ENCODE measurements at regions not wholly inside any gene's neighbourhood (a gene's known extent, or its start where the extent isn't known, plus 50 kb on each side); places are given as distances from the start of the nearest gene placed in this dataset.

GRCh38 chr9:2363138-2363745 is 258.3 kb upstream of the VLDLR start:
- CTCF ChIA-PET = interaction anchor here (0.9 kb wide), 1 partner anchor 43 kb away, joined by 10 read pairs; no protein-coding TSS in a partner anchor

GRCh38 chr9:2363781-2364180 is 257.8 kb upstream of the VLDLR start:
- no peaks in the 10 kb centered on the region for H3K36me3 ChIP-seq (ENCODE audit: control insufficient read depth in 2 of 2, insufficient read depth in 1 of 2, low read length in 2 of 2)
- H3K9me3 ChIP-seq (ENCODE audit: control insufficient read depth, insufficient read depth, low read depth, low read length) = no peaks in the 10 kb centered on the region
- H3K4me3 ChIP-seq (ENCODE audit: low read depth, low read length) = no peak overlapping the region
- no peak overlapping the region for H3K27ac ChIP-seq (ENCODE audit: extremely low read depth, low read depth, low read length)
- CTCF ChIA-PET = no interaction called here
- POLR2A ChIA-PET = no interaction called here
- TF ChIP-seq AEBP2 (tag by site-specific recombination; IDR thresholded peaks at IDR 0.05; ENCODE audit: borderline replicate concordance) (no peak), ZSCAN5A (tag by site-specific recombination; IDR thresholded peaks at IDR 0.05) (no peak), ZNF600 (tag by site-specific recombination; IDR thresholded peaks at IDR 0.05) (no peak), ZNF513 (tag by site-specific recombination; IDR thresholded peaks at IDR 0.05) (no peak)
- H3K4me1 ChIP-seq (ENCODE audit: control insufficient read depth, insufficient read depth, low read length) = no peaks in the 10 kb centered on the region

More at GRCh38 chr9:2363138-2363745, 258.3 kb upstream of the VLDLR start:
- Histone ChIP-seq H3K9me3 (ENCODE audit: control insufficient read depth, insufficient read depth, low read depth, low read length) (no peaks in the 10 kb centered on the region), H3K4me1 (ENCODE audit: control insufficient read depth, insufficient read depth, low read length) (no peaks in the 10 kb centered on the region), H3K27ac (ENCODE audit: extremely low read depth, low read depth, low read length) (no peak overlapping the region), H3K4me3 (ENCODE audit: low read depth, low read length) (no peak overlapping the region), H3K36me3 (ENCODE audit: control insufficient read depth in 2 of 2, insufficient read depth in 1 of 2, low read length in 2 of 2) (no peaks in the 10 kb centered on the region)
- POLR2A ChIA-PET = no interaction called here
- no peak for TF ChIP-seq ZFP41 (tag by site-specific recombination; IDR thresholded peaks at IDR 0.05; ENCODE audit: borderline replicate concordance)
- no peak for TF ChIP-seq AEBP2 (tag by site-specific recombination; IDR thresholded peaks at IDR 0.05; ENCODE audit: borderline replicate concordance)
- no peak for TF ChIP-seq PRDM1 (tag by site-specific recombination; IDR thresholded peaks at IDR 0.05)
- peak; percentile 40 for TF ChIP-seq ZNF341 (tag by site-specific recombination; IDR thresholded peaks at IDR 0.05; ENCODE audit: low read depth)

DNA sequence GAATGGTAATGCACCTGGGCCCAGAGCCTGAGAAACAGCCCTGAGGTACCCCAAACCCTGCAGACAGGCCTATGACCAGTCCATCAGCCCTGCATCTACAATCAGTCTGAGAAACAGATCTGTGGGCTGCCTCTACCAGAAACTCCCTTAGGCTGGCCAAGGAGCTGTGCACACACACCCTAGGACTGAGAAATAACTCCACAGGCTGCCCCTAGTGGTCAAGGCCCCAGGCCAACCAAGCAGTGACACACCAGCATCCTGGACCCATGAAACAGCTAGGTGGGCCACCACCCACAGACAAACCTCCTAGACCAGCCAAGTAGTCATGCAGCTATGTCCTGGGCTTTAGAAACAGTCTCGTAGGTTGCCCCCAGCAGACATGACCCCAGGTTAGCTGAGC is 253.6 kb upstream of the VLDLR start:
- ChIA-PET CTCF (no interaction called here), POLR2A (no interaction called here)
- H3K4me3 ChIP-seq (ENCODE audit: low read depth, low read length) = no peak overlapping the region
- TF ChIP-seq ZNF112 (tag by site-specific recombination; IDR thresholded peaks at IDR 0.05) = no peak
- TF ChIP-seq KLF10 (tag by site-specific recombination; IDR thresholded peaks at IDR 0.05) = no peak
- no peak for TF ChIP-seq ZNF670 (tag by site-specific recombination; IDR thresholded peaks at IDR 0.05; ENCODE audit: low read depth)
- TF ChIP-seq ZNF184 (tag by site-specific recombination; IDR thresholded peaks at IDR 0.05) = no peak
- no peak for TF ChIP-seq ZNF350 (tag by site-specific recombination; IDR thresholded peaks at IDR 0.05)
- TF ChIP-seq TCF7L2 (IDR thresholded peaks at IDR 0.05; ENCODE audit: borderline replicate concordance, low read depth, low read length) = no peak
- no peak for TF ChIP-seq ZNF394 (tag by site-specific recombination; IDR thresholded peaks at IDR 0.05; ENCODE audit: borderline replicate concordance)
- TF ChIP-seq ZNF629 (tag by site-specific recombination; IDR thresholded peaks at IDR 0.05) = no peak
- TF ChIP-seq ZNF274 (IDR thresholded peaks at IDR 0.05; ENCODE audit: low read length) = no peak
- no peak for TF ChIP-seq ZNF274 (tag by site-specific recombination; IDR thresholded peaks at IDR 0.05; ENCODE audit: borderline replicate concordance)
- no peak overlapping the region for H3K27ac ChIP-seq (ENCODE audit: extremely low read depth, low read depth, low read length)
- no peaks in the 10 kb centered on the region for H3K4me1 ChIP-seq (ENCODE audit: control insufficient read depth, insufficient read depth, low read length)
- no peaks in the 10 kb centered on the region for H3K9me3 ChIP-seq (ENCODE audit: control insufficient read depth, insufficient read depth, low read depth, low read length)
- no peaks in the 10 kb centered on the region for H3K36me3 ChIP-seq (ENCODE audit: control insufficient read depth in 2 of 2, insufficient read depth in 1 of 2, low read length in 2 of 2)
